ENCODE measurements at regions not wholly inside any gene's neighbourhood (a gene's known extent, or its start where the extent isn't known, plus 50 kb on each side); places are given as distances from the start of the nearest gene placed in this dataset.

- DNase-seq (ENCODE audit: low spot score): no peak
These were observed 105.0 kb downstream of the TRIM29 start for GRCh38 chr11:120032766-120033390.

- DNase-seq (ENCODE audit: low spot score): no peak
These were observed 106.0 kb downstream of the TRIM29 start for GRCh38 chr11:120031612-120032600.

GRCh38 chr11:120031156-120031555 lies 106.8 kb downstream of the TRIM29 start:
- no peak for DNase-seq (ENCODE audit: low spot score)

- DNase-seq (ENCODE audit: low spot score): no peak
These were observed 107.5 kb downstream of the TRIM29 start for GRCh38 chr11:120030411-120030810.

- no peak for DNase-seq (ENCODE audit: low spot score)
These were observed 108.6 kb downstream of the TRIM29 start for GRCh38 chr11:120029321-120029720.

- DNase-seq (ENCODE audit: low spot score): no peak
These were observed 109.0 kb downstream of the TRIM29 start for GRCh38 chr11:120028897-120029258.

GRCh38 chr11:120028181-120028896 lies 109.6 kb downstream of the TRIM29 start:
- DNase-seq (ENCODE audit: low spot score): no peak

GRCh38 chr11:120027546-120028180 lies 110.2 kb downstream of the TRIM29 start:
- DNase-seq (ENCODE audit: low spot score): no peak

GRCh38 chr11:120025606-120026335 lies 112.1 kb downstream of the TRIM29 start:
- no peak for DNase-seq (ENCODE audit: low spot score)

GRCh38 chr11:120024586-120024985 lies 113.3 kb downstream of the TRIM29 start:
- no peak for DNase-seq (ENCODE audit: low spot score)

- no peak for DNase-seq (ENCODE audit: low spot score)
These were observed 113.9 kb downstream of the TRIM29 start for GRCh38 chr11:120024046-120024445.

- no peak for DNase-seq (ENCODE audit: low spot score)
These were observed 114.4 kb downstream of the TRIM29 start for GRCh38 chr11:120023551-120023950.

- DNase-seq (ENCODE audit: low spot score): no peak
These were observed 114.8 kb downstream of the TRIM29 start for GRCh38 chr11:120023120-120023519.

- no peak for DNase-seq (ENCODE audit: low spot score)
These were observed 115.3 kb downstream of the TRIM29 start for GRCh38 chr11:120022617-120023016.

- DNase-seq (ENCODE audit: low spot score): no peak
These were observed 115.9 kb downstream of the TRIM29 start for GRCh38 chr11:120021978-120022377.

- no peak for DNase-seq (ENCODE audit: low spot score)
These were observed 116.4 kb downstream of the TRIM29 start for GRCh38 chr11:120021391-120021953.

GRCh38 chr11:120020981-120021380 lies 116.9 kb downstream of the TRIM29 start:
- DNase-seq (ENCODE audit: low spot score): no peak

GRCh38 chr11:120020486-120020885 lies 117.4 kb downstream of the TRIM29 start:
- no peak for DNase-seq (ENCODE audit: low spot score)

- DNase-seq (ENCODE audit: low spot score): no peak
These were observed 118.7 kb downstream of the TRIM29 start for GRCh38 chr11:120019191-120019590.

GRCh38 chr11:120017582-120018150 lies 120.2 kb downstream of the TRIM29 start:
- no peak for DNase-seq (ENCODE audit: low spot score)
